IMR-90 (cell line): ENCODE measurements at regions not wholly inside any gene's neighbourhood (a gene's known extent, or its start where the extent isn't known, plus 50 kb on each side); places are given as distances from the start of the nearest gene placed in this dataset.

Source experiments
- ATAC-seq: fragments of 200-7000 bp; cut with Tn5 transposase; 2 replicates; pipeline ENCODE4 v1.9.1; 2020; ENCODE audit warnings: low read depth, mild to moderate bottlenecking, moderate library complexity
- BruUV-seq: library from RNA; stranded (reverse); fragments of 400-500 nt; replicated peaks from 2 replicates; lab custom pipeline; 2021; lab: Mats Ljungman, UMichigan
- CTCF ChIA-PET: fragments of 300-600 bp; formaldehyde crosslinking; extraction: SDS; loops from one replicate; lab custom pipeline; 2021; ENCODE audit warnings: antibody characterized with exemption; lab: Yijun Ruan, JAX
- POLR2A ChIA-PET: fragments of 300-600 bp; sonication (Branson Sonifier 250); formaldehyde crosslinking; loops from one replicate; lab custom pipeline; 2022; ENCODE audit warnings: antibody characterized with exemption; ENCODE audit not compliant: unreplicated experiment; lab: Charles Lee
- DNase-seq: peaks from one replicate; pipeline ENCODE4 v3.0.0; 2013
- H2AFZ ChIP-seq: replicated peaks from 2 replicates; pipeline ENCODE3; 2013; ENCODE audit warnings: low read length, mild to moderate bottlenecking; ENCODE audit not compliant: poor library complexity
- H2AK5ac ChIP-seq: 2 replicates; pipeline ENCODE4 v1.6.1; 2013; ENCODE audit warnings: low read depth, low read length, inconsistent platforms
- H2AK9ac ChIP-seq: replicated peaks from 2 replicates; pipeline ENCODE3; 2013; ENCODE audit warnings: mild to moderate bottlenecking, low read depth, low read length, moderate library complexity; ENCODE audit not compliant: poor library complexity
- H2BK120ac ChIP-seq: 2 replicates; pipeline ENCODE4 v1.6.1; 2013; ENCODE audit warnings: low read depth, low read length, inconsistent platforms
- H2BK15ac ChIP-seq: 3 replicates; pipeline ENCODE4 v1.6.1; 2013; ENCODE audit warnings: low read depth, low read length, inconsistent platforms
- H2BK20ac ChIP-seq: 2 replicates; pipeline ENCODE4 v1.6.1; 2013; ENCODE audit warnings: low read depth, mild to moderate bottlenecking, inconsistent platforms, low read length, moderate library complexity
- H2BK5ac ChIP-seq: 2 replicates; pipeline ENCODE4 v1.6.1; 2013; ENCODE audit warnings: mild to moderate bottlenecking, low read depth, low read length, inconsistent platforms; ENCODE audit not compliant: poor library complexity, severe bottlenecking
- H3K14ac ChIP-seq: replicated peaks from 2 replicates; pipeline ENCODE4 v1.6.1; 2013; ENCODE audit warnings: low read depth, low read length, inconsistent platforms
- H3K18ac ChIP-seq: 2 replicates; pipeline ENCODE4 v1.6.1; 2013; ENCODE audit warnings: low read depth, low read length, control low read depth
- H3K23ac ChIP-seq: 2 replicates; pipeline ENCODE4 v1.6.1; 2013; ENCODE audit warnings: low read depth, low read length, inconsistent platforms
- H3K27ac ChIP-seq: 2 replicates; pipeline ENCODE4 v1.5.1; 2013; ENCODE audit warnings: mild to moderate bottlenecking, control low read depth, low read length; ENCODE audit not compliant: insufficient read depth
- H3K27me3 ChIP-seq: 2 replicates; pipeline ENCODE4 v1.6.1; 2013; ENCODE audit warnings: low read length; ENCODE audit not compliant: control insufficient read depth, insufficient read depth
- H3K36me3 ChIP-seq: 2 replicates; pipeline ENCODE4 v1.6.1; 2013; ENCODE audit warnings: low read length, mixed read lengths; ENCODE audit not compliant: control insufficient read depth, insufficient read depth
- H3K4ac ChIP-seq: 2 replicates; pipeline ENCODE4 v1.6.1; 2013; ENCODE audit warnings: low read depth, low read length, inconsistent platforms
- H3K4me1 ChIP-seq: 2 replicates; pipeline ENCODE4 v1.6.1; 2013; ENCODE audit warnings: low read length, mixed read lengths; ENCODE audit not compliant: control insufficient read depth, insufficient read depth
- H3K4me2 ChIP-seq: 2 replicates; pipeline ENCODE4 v1.6.1; 2013; ENCODE audit warnings: low read depth, mild to moderate bottlenecking, control low read depth, low read length, moderate library complexity
- H3K4me3 ChIP-seq: 2 replicates; pipeline ENCODE4 v1.5.1; 2013; ENCODE audit warnings: low read depth, mild to moderate bottlenecking, control low read depth, low read length, moderate library complexity; ENCODE audit not compliant: insufficient read depth
- H3K56ac ChIP-seq: 2 replicates; pipeline ENCODE4 v1.6.1; 2013; ENCODE audit warnings: low read length, inconsistent platforms; ENCODE audit not compliant: insufficient read depth; ENCODE audit errors: extremely low read depth
- H3K79me1 ChIP-seq, 2 experiments: 2 replicates each; pipeline ENCODE4 v1.6.1; 2013; ENCODE audit warnings: low read length in 2 of 2, inconsistent platforms in 1 of 2, low read depth in 1 of 2
- H3K9ac ChIP-seq: 2 replicates; pipeline ENCODE4 v1.6.1; 2013; ENCODE audit warnings: low read depth, low read length, control low read depth
- H3K9me1 ChIP-seq: 2 replicates; pipeline ENCODE4 v1.6.1; 2013; ENCODE audit warnings: low read length, inconsistent platforms; ENCODE audit not compliant: insufficient read depth
- H3K9me3 ChIP-seq: 2 replicates; pipeline ENCODE4 v1.6.1; 2013; ENCODE audit warnings: low read length; ENCODE audit not compliant: control insufficient read depth, insufficient read depth
- H4K20me1 ChIP-seq: 2 replicates; pipeline ENCODE4 v1.6.1; 2013; ENCODE audit warnings: low read length, inconsistent platforms; ENCODE audit not compliant: insufficient read depth
- H4K5ac ChIP-seq: 2 replicates; pipeline ENCODE4 v1.6.1; 2013; ENCODE audit warnings: mild to moderate bottlenecking, low read depth, low read length, control low read depth
- H4K8ac ChIP-seq, 2 experiments: 2 replicates each; pipeline ENCODE4 v1.6.1; 2013; ENCODE audit warnings: low read depth in 2 of 2, low read length in 2 of 2, control low read depth in 1 of 2, inconsistent platforms in 1 of 2
- H4K91ac ChIP-seq: 2 replicates; pipeline ENCODE4 v1.6.1; 2013; ENCODE audit warnings: low read depth, low read length, inconsistent platforms; ENCODE audit not compliant: insufficient read depth
- BHLHE40 ChIP-seq: fragments of 150-350 bp; IDR thresholded peaks from 2 replicates; pipeline ENCODE4 v1.6.1; 2016; ENCODE audit warnings: mild to moderate bottlenecking, low read depth, low read length
- CHD1 ChIP-seq: IDR thresholded peaks from 2 replicates; pipeline ENCODE4 v1.6.1; 2012; ENCODE audit warnings: low read depth, low read length, improper control_type of control experiment
- CTCF ChIP-seq: conservative IDR thresholded peaks from 2 replicates; pipeline ENCODE4 v1.5.1; 2012; ENCODE audit warnings: mild to moderate bottlenecking, low read depth, low read length, improper control_type of control experiment
- FOS ChIP-seq: fragments of 150-350 bp; IDR thresholded peaks from 2 replicates; pipeline ENCODE4 v1.6.1; 2016; ENCODE audit warnings: low read depth, low read length
- MAZ ChIP-seq: IDR thresholded peaks from 2 replicates; pipeline ENCODE4 v1.6.1; 2012; ENCODE audit warnings: low read depth, mild to moderate bottlenecking, low read length, improper control_type of control experiment, moderate library complexity, borderline replicate concordance
- POLR2A ChIP-seq: IDR thresholded peaks from 2 replicates; pipeline ENCODE4 v1.6.1; 2012; ENCODE audit warnings: mild to moderate bottlenecking, low read depth, low read length
- RAD21 ChIP-seq: IDR thresholded peaks from 2 replicates; pipeline ENCODE4 v1.6.1; 2012; ENCODE audit warnings: low read length, improper control_type of control experiment
- RCOR1 ChIP-seq: IDR thresholded peaks from 2 replicates; pipeline ENCODE4 v1.6.1; 2012; ENCODE audit warnings: mild to moderate bottlenecking, low read length, improper control_type of control experiment; ENCODE audit not compliant: insufficient replicate concordance
- RFX5 ChIP-seq: IDR thresholded peaks from 2 replicates; pipeline ENCODE4 v1.8.0; 2012; ENCODE audit warnings: low read depth, mild to moderate bottlenecking, low read length, moderate library complexity
- SMC3 ChIP-seq: fragments of 150-350 bp; IDR thresholded peaks from 2 replicates; pipeline ENCODE4 v1.6.1; 2016; ENCODE audit warnings: low read depth, mild to moderate bottlenecking, antibody characterized with exemption, low read length, moderate library complexity
- USF2 ChIP-seq: fragments of 150-350 bp; IDR thresholded peaks from 2 replicates; pipeline ENCODE4 v1.6.1; 2017; ENCODE audit warnings: mild to moderate bottlenecking, antibody characterized with exemption, low read length, low read depth
- dilution Hi-C: fragments of 300-500 bp; cut with HindIII; formaldehyde crosslinking; loops from one replicate; pipeline ENCODE4 v1.14.3; 2018; ENCODE audit warnings: low sequenced_read_pairs; ENCODE audit not compliant: unreplicated experiment
- in situ Hi-C: fragments of 300-500 bp; cut with MboI; formaldehyde crosslinking; loops from 3 replicates; pipeline ENCODE4 v1.14.3; 2019; ENCODE audit warnings: low sequenced_read_pairs, inconsistent platforms, mixed read lengths
- intact Hi-C: fragments of 100-400 bp; cut with micrococcal nuclease; formaldehyde crosslinking; loops from 2 replicates; pipeline ENCODE4 v1.10.0; 2022

GRCh38 chr4:153072661-153073060 lies 131.6 kb upstream of the TRIM2 start:
- Histone ChIP-seq H3K9me3 (no peaks in the 10 kb centered on the region), H2BK20ac (no peak overlapping the region), H3K27me3 (peaks cover 11% of the 10 kb centered on the region), H2AFZ (no peak overlapping the region), H3K14ac (no peak overlapping the region), H3K56ac (no peak overlapping the region), H2AK9ac (no peak overlapping the region), H3K79me1 (no peaks in the 10 kb centered on the region), H3K4me1 (no peaks in the 10 kb centered on the region), H2BK15ac (no peak overlapping the region), H3K4me2 (no peak overlapping the region), H3K9ac (no peak overlapping the region), H3K18ac (no peak overlapping the region), H3K36me3 (no peaks in the 10 kb centered on the region), H3K4me3 (no peak overlapping the region), H2AK5ac (no peak overlapping the region), H4K5ac (no peak overlapping the region), H2BK120ac (no peak overlapping the region), H4K20me1 (no peaks in the 10 kb centered on the region), H4K91ac (no peak overlapping the region), H4K8ac (no peak overlapping the region), H3K23ac (no peak overlapping the region), H3K27ac (no peak overlapping the region), H2BK5ac (no peak overlapping the region), H3K9me1 (no peaks in the 10 kb centered on the region), H3K4ac (no peak overlapping the region)
- CTCF ChIA-PET: interaction anchor here (0.6 to 2.2 kb wide), 2 partner anchors 10 to 13 kb away, joined by 3 to 7 read pairs; no protein-coding TSS in a partner anchor
- no peak for DNase-seq
- ATAC-seq: no peak
- BruUV-seq: no TSS peak
- POLR2A ChIA-PET: no interaction called here
- in situ Hi-C loops (no loop called here), dilution Hi-C loops (no loop called here), intact Hi-C loops (no loop called here)
- TF ChIP-seq CTCF (no peak), BHLHE40 (no peak), RCOR1 (no peak), FOS (no peak), CHD1 (no peak), RFX5 (no peak), SMC3 (no peak), POLR2A (no peak), RAD21 (no peak), MAZ (no peak), USF2 (no peak)
